SK-N-SH (cell line): ENCODE measurements at regions not wholly inside any gene's neighbourhood (a gene's known extent, or its start where the extent isn't known, plus 50 kb on each side); places are given as distances from the start of the nearest gene placed in this dataset.

Source experiments
- CTCF ChIA-PET: fragments of 300-600, 350-600 bp; formaldehyde crosslinking; extraction: SDS; loops from one replicate; lab custom pipeline; 2021; lab: Yijun Ruan, JAX
- POLR2A ChIA-PET: fragments of 350-600 bp; sonication (Branson Sonifier 250); formaldehyde crosslinking; extraction: SDS; loops from one replicate; lab custom pipeline; 2020; ENCODE audit warnings: antibody characterized with exemption, inconsistent platforms; lab: Yijun Ruan, JAX
- DNase-seq: peaks from one replicate; pipeline ENCODE4 v3.0.0; 2012
- H2AFZ ChIP-seq: fragments of 200-600 bp; sonication (generic); 2 replicates; pipeline ENCODE4 v1.8.1; 2016; ENCODE audit warnings: antibody characterized with exemption, mild to moderate bottlenecking, low read depth
- H3F3A ChIP-seq: fragments of 200-600 bp; sonication (generic); replicated peaks from 2 replicates; pipeline ENCODE3; 2016; ENCODE audit warnings: antibody characterized with exemption, mild to moderate bottlenecking; ENCODE audit not compliant: insufficient read depth
- H3K27ac ChIP-seq, 2 experiments: fragments of 200-500 bp in 1 of 2; fragments of 200-600 bp in 1 of 2; sonication (Bioruptor generic) in 1 of 2; sonication (generic), shearing (Covaris generic) in 1 of 2; 2 replicates each; pipeline versions ENCODE4 v1.5.1 to v1.6.1; 2014 to 2016; ENCODE audit warnings: low read depth in 2 of 2, inconsistent platforms in 1 of 2, low read length in 1 of 2, mild to moderate bottlenecking in 1 of 2, mixed read lengths in 1 of 2
- H3K27me3 ChIP-seq: fragments of 200-600 bp; sonication (generic), shearing (Covaris generic); 2 replicates; pipeline ENCODE4 v1.6.1; 2016; ENCODE audit warnings: mixed run types; ENCODE audit not compliant: insufficient read depth
- H3K36me3 ChIP-seq, 2 experiments: fragments of 200-500 bp in 1 of 2; fragments of 200-600 bp in 1 of 2; sonication (Bioruptor generic) in 1 of 2; sonication (generic) in 1 of 2; replicated peaks in 1 of 2; 2 replicates each; pipeline versions ENCODE3 to v1.5.1; 2014 to 2016; ENCODE audit warnings: low read length in 1 of 2, mild to moderate bottlenecking in 1 of 2; ENCODE audit not compliant: insufficient read depth in 2 of 2, control insufficient read depth in 1 of 2
- H3K4me1 ChIP-seq, 2 experiments: fragments of 200-500 bp in 1 of 2; fragments of 200-600 bp in 1 of 2; sonication (Bioruptor generic) in 1 of 2; sonication (generic), shearing (Covaris generic) in 1 of 2; 2 replicates each; pipeline versions ENCODE4 v1.5.1 to v1.6.1; 2014 to 2016; ENCODE audit warnings: low read depth in 1 of 2, low read length in 1 of 2, mixed run types in 1 of 2; ENCODE audit not compliant: insufficient read depth in 2 of 2, control insufficient read depth in 1 of 2
- H3K4me2 ChIP-seq: fragments of 200-600 bp; sonication (generic), shearing (Covaris generic); 2 replicates; pipeline ENCODE4 v1.6.1; 2017; ENCODE audit warnings: mixed run types
- H3K4me3 ChIP-seq, 2 experiments: fragments of 200-500 bp in 1 of 2; fragments of 200-600 bp in 1 of 2; sonication (Bioruptor generic) in 1 of 2; sonication (generic), shearing (Covaris generic) in 1 of 2; 2 replicates each; pipeline versions ENCODE4 v1.5.1 to v1.8.1; 2014 to 2016; ENCODE audit warnings: low read depth in 2 of 2, inconsistent platforms in 1 of 2, low read length in 1 of 2, mild to moderate bottlenecking in 1 of 2, mixed read lengths in 1 of 2, moderate library complexity in 1 of 2
- H3K79me2 ChIP-seq: fragments of 200-600 bp; sonication (generic); 2 replicates; pipeline ENCODE4 v1.8.1; 2017; ENCODE audit warnings: mild to moderate bottlenecking; ENCODE audit not compliant: insufficient read depth
- H3K9ac ChIP-seq: fragments of 200-600 bp; sonication (generic); 2 replicates; pipeline ENCODE4 v1.6.1; 2017; ENCODE audit warnings: mixed run types
- H3K9me2 ChIP-seq: fragments of 200-600 bp; sonication (generic); 2 replicates; pipeline ENCODE4 v1.6.1; 2017; ENCODE audit warnings: mixed run types
- H3K9me3 ChIP-seq: fragments of 200-600 bp; sonication (generic); 2 replicates; pipeline ENCODE4 v1.6.1; 2017; ENCODE audit warnings: mixed run types, mild to moderate bottlenecking, moderate library complexity
- H4K20me1 ChIP-seq: fragments of 200-600 bp; sonication (generic); 2 replicates; pipeline ENCODE4 v1.6.1; 2017; ENCODE audit warnings: mild to moderate bottlenecking, mixed run types; ENCODE audit not compliant: insufficient read depth
- ELF1 ChIP-seq: IDR thresholded peaks from 2 replicates; pipeline ENCODE4 v1.4.0; 2012
- FOSL2 ChIP-seq: IDR thresholded peaks from 2 replicates; pipeline ENCODE4 v1.4.0; 2012; ENCODE audit warnings: low read depth, mild to moderate bottlenecking, moderate library complexity, borderline replicate concordance
- GABPA ChIP-seq: IDR thresholded peaks from 2 replicates; pipeline ENCODE4 v1.4.0; 2012; ENCODE audit warnings: low read depth, mild to moderate bottlenecking
- MEF2A ChIP-seq: IDR thresholded peaks from 2 replicates; pipeline ENCODE4 v1.4.0; 2012; ENCODE audit warnings: low read depth, borderline replicate concordance
- MXI1 ChIP-seq: IDR thresholded peaks from 2 replicates; pipeline ENCODE4 v1.6.1; 2012; ENCODE audit warnings: mild to moderate bottlenecking, low read depth, low read length, improper control_type of control experiment
- NFIC ChIP-seq: IDR thresholded peaks from 2 replicates; pipeline ENCODE4 v1.4.0; 2012; ENCODE audit warnings: borderline replicate concordance
- RXRA ChIP-seq: IDR thresholded peaks from 2 replicates; pipeline ENCODE4 v1.4.0; 2012; ENCODE audit warnings: low read depth, mild to moderate bottlenecking, borderline replicate concordance
- SIN3A ChIP-seq: IDR thresholded peaks from 2 replicates; pipeline ENCODE4 v1.6.1; 2012; ENCODE audit warnings: low read depth, mild to moderate bottlenecking, low read length, moderate library complexity, borderline replicate concordance
- SMC3 ChIP-seq: IDR thresholded peaks from 2 replicates; pipeline ENCODE4 v1.6.1; 2012; ENCODE audit warnings: low read depth, low read length, improper control_type of control experiment
- TAF1 ChIP-seq: IDR thresholded peaks from 2 replicates; pipeline ENCODE4 v1.6.1; 2012; ENCODE audit warnings: low read depth, mild to moderate bottlenecking, low read length, moderate library complexity, borderline replicate concordance
- TCF12 ChIP-seq: IDR thresholded peaks from 2 replicates; pipeline ENCODE4 v1.4.0; 2012
- WGBS: methylation state at CpG from one replicate; pipeline ENCODE4 v1.1.6; 2017; ENCODE audit warnings: low lambda C conversion rate; 5-methylcytosine and 5-hydroxymethylcytosine counted together
- TF ChIP-seq, protein P1 (sequence below): IDR thresholded peaks from 2 replicates; pipeline ENCODE4 v1.6.1; 2012; ENCODE audit warnings: mild to moderate bottlenecking, low read depth, low read length, moderate library complexity
- TF ChIP-seq, protein P2 (sequence below): IDR thresholded peaks from 2 replicates; pipeline ENCODE4; 2012
- TF ChIP-seq, protein P3 (sequence below): IDR thresholded peaks from 2 replicates; pipeline ENCODE4 v1.4.0; 2012; ENCODE audit warnings: low read depth
- TF ChIP-seq, protein P4 (sequence below): fragments of 200-600 bp; sonication (generic); IDR thresholded peaks from 2 replicates; pipeline ENCODE4 v1.6.1; 2017; ENCODE audit warnings: antibody characterized with exemption, mild to moderate bottlenecking, moderate library complexity

DNA sequence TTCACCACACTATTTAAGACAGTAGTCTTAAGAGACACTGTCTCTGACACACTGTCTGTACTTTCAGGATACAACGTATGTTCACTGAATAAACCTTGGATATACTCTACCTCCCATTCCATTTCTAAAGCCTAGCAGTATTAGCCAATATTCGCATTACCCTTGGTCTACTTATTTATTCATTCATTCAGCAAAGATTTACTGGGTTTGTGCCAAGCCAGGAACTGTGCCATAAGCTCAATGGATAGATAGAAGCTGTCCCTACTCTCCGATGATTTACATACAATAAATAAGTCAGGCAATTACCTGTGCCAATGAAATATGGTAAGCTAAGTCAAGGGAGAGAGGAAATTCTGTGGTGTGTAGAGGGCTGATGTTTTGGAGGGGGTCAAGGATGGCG lies 195.2 kb upstream of the RAB4A start:
- CTCF ChIA-PET: no interaction called here
- 76% methylated on average over 4 of the region's 4 CpGs for WGBS

DNA sequence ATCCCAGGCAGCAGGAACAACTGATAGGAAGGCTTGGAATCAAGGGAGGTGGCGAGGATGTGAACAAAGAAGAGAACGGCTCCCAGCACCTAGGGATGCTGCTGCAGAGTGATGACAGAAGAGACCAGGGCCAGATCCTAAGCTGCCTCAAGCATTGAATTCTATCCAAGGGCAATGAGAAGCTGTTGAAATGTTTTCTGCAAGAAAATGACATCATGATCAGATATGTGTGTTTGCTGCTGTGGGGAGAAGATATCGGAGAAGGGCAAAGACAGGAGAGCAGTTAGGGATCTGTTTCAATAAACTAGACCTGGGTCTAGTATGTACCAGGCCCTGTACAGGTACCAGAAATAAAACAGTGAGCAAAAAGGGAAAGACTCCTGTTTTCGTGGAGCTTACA lies 194.7 kb upstream of the RAB4A start:
- CTCF ChIA-PET: interaction anchor here (0.6 kb wide), 1 partner anchor 323 kb away, joined by 3 read pairs; no protein-coding TSS in a partner anchor
- H3K9me2 ChIP-seq: no peaks in the 10 kb centered on the region

More for the DNA sequence above, 195.2 kb upstream of the RAB4A start:
- Histone ChIP-seq H3K27ac (no peak overlapping the region), H4K20me1 (no peaks in the 10 kb centered on the region), H3K9ac (no peak overlapping the region), H3K36me3 (no peaks in the 10 kb centered on the region), H3K27me3 (no peaks in the 10 kb centered on the region), H3K9me3 (no peaks in the 10 kb centered on the region), H3K9me2 (no peaks in the 10 kb centered on the region), H3K4me2 (no peak overlapping the region), H3K4me3 (no peak overlapping the region), H3F3A (no peaks in the 10 kb centered on the region), H3K4me1 (no peaks in the 10 kb centered on the region), H2AFZ (no peak overlapping the region), H3K79me2 (no peaks in the 10 kb centered on the region)
- POLR2A ChIA-PET: no interaction called here
- TF ChIP-seq SIN3A: no peak
- no peak for TF ChIP-seq MXI1
- TF ChIP-seq NFIC: no peak
- no peak for TF ChIP-seq RXRA
- no peak for TF ChIP-seq SMC3
- no peak for TF ChIP-seq GABPA
- TF ChIP-seq, protein P1, sequence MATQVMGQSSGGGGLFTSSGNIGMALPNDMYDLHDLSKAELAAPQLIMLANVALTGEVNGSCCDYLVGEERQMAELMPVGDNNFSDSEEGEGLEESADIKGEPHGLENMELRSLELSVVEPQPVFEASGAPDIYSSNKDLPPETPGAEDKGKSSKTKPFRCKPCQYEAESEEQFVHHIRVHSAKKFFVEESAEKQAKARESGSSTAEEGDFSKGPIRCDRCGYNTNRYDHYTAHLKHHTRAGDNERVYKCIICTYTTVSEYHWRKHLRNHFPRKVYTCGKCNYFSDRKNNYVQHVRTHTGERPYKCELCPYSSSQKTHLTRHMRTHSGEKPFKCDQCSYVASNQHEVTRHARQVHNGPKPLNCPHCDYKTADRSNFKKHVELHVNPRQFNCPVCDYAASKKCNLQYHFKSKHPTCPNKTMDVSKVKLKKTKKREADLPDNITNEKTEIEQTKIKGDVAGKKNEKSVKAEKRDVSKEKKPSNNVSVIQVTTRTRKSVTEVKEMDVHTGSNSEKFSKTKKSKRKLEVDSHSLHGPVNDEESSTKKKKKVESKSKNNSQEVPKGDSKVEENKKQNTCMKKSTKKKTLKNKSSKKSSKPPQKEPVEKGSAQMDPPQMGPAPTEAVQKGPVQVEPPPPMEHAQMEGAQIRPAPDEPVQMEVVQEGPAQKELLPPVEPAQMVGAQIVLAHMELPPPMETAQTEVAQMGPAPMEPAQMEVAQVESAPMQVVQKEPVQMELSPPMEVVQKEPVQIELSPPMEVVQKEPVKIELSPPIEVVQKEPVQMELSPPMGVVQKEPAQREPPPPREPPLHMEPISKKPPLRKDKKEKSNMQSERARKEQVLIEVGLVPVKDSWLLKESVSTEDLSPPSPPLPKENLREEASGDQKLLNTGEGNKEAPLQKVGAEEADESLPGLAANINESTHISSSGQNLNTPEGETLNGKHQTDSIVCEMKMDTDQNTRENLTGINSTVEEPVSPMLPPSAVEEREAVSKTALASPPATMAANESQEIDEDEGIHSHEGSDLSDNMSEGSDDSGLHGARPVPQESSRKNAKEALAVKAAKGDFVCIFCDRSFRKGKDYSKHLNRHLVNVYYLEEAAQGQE: no peak
- TF ChIP-seq TAF1: no peak
- TF ChIP-seq MEF2A: no peak
- TF ChIP-seq FOSL2: no peak
- TF ChIP-seq, protein P2, sequence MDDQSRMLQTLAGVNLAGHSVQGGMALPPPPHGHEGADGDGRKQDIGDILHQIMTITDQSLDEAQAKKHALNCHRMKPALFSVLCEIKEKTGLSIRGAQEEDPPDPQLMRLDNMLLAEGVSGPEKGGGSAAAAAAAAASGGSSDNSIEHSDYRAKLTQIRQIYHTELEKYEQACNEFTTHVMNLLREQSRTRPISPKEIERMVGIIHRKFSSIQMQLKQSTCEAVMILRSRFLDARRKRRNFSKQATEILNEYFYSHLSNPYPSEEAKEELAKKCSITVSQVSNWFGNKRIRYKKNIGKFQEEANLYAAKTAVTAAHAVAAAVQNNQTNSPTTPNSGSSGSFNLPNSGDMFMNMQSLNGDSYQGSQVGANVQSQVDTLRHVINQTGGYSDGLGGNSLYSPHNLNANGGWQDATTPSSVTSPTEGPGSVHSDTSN: no peak
- no peak for DNase-seq

More for the DNA sequence above, 194.7 kb upstream of the RAB4A start:
- no peaks in the 10 kb centered on the region for H4K20me1 ChIP-seq
- H3K4me2 ChIP-seq: no peak overlapping the region
- no peaks in the 10 kb centered on the region for H3F3A ChIP-seq
- POLR2A ChIA-PET: no interaction called here
- no peaks in the 10 kb centered on the region for H3K36me3 ChIP-seq
- H2AFZ ChIP-seq: no peak overlapping the region
- H3K9ac ChIP-seq: no peak overlapping the region
- no peaks in the 10 kb centered on the region for H3K27me3 ChIP-seq
- H3K27ac ChIP-seq: no peak overlapping the region
- DNase-seq: no peak
- TF ChIP-seq GABPA (no peak), TCF12 (no peak), ELF1 (no peak)
- TF ChIP-seq, protein P3, sequence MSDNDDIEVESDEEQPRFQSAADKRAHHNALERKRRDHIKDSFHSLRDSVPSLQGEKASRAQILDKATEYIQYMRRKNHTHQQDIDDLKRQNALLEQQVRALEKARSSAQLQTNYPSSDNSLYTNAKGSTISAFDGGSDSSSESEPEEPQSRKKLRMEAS: no peak
- TF ChIP-seq, protein P4, sequence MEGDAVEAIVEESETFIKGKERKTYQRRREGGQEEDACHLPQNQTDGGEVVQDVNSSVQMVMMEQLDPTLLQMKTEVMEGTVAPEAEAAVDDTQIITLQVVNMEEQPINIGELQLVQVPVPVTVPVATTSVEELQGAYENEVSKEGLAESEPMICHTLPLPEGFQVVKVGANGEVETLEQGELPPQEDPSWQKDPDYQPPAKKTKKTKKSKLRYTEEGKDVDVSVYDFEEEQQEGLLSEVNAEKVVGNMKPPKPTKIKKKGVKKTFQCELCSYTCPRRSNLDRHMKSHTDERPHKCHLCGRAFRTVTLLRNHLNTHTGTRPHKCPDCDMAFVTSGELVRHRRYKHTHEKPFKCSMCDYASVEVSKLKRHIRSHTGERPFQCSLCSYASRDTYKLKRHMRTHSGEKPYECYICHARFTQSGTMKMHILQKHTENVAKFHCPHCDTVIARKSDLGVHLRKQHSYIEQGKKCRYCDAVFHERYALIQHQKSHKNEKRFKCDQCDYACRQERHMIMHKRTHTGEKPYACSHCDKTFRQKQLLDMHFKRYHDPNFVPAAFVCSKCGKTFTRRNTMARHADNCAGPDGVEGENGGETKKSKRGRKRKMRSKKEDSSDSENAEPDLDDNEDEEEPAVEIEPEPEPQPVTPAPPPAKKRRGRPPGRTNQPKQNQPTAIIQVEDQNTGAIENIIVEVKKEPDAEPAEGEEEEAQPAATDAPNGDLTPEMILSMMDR: no peak
- WGBS: 75% methylated on average over 4 of the region's 4 CpGs
- no peaks in the 10 kb centered on the region for H3K4me1 ChIP-seq
- H3K4me3 ChIP-seq: no peak overlapping the region
- H3K79me2 ChIP-seq: no peaks in the 10 kb centered on the region
- no peaks in the 10 kb centered on the region for H3K9me3 ChIP-seq
